Urinary bladder (tissue), 4 donors: ENCODE measurements at regions not wholly inside any gene's neighbourhood (a gene's known extent, or its start where the extent isn't known, plus 50 kb on each side); places are given as distances from the start of the nearest gene placed in this dataset. TPM values are rescaled to one million over a fixed set of nuclear protein-coding genes. Genes with fewer than 3 reads are reported as not detected.

Experiments
- DNase-seq: peaks from one replicate; pipeline ENCODE4 v3.0.0-alpha.2; 2015; ENCODE audit errors: extremely low spot score
- H3K27ac ChIP-seq: one replicate; pipeline ENCODE4 v1.5.1; 2013; ENCODE audit warnings: low read depth, mild to moderate bottlenecking, moderate library complexity
- H3K36me3 ChIP-seq: one replicate; pipeline ENCODE4 v1.6.1; 2013; ENCODE audit warnings: mild to moderate bottlenecking, moderate library complexity; ENCODE audit not compliant: insufficient read depth
- H3K4me1 ChIP-seq: one replicate; pipeline ENCODE4 v1.6.1; 2013; ENCODE audit warnings: mild to moderate bottlenecking, moderate library complexity; ENCODE audit not compliant: insufficient read depth
- H3K4me3 ChIP-seq: one replicate; pipeline ENCODE4 v1.5.1; 2013; ENCODE audit warnings: low read depth, low read length
- WGBS: extraction: QIAGEN DNeasy Blood & Tissue Kit; methylation state at CpG from one replicate; pipeline ENCODE4 v1.1.7; 2013; 5-methylcytosine and 5-hydroxymethylcytosine counted together
- small RNA-seq: library from RNA; depleted of rRNA; stranded (forward); fragments of <200 nt; gene quantifications from one replicate; pipeline ENCODE3, GENCODE V24; 2014
- donor health status: healthy with polysubstance abuse.
- donor health status: healthy.

GRCh38 chr6:165722022-165722421 lies 59.0 kb upstream of the PDE10A start:
- H3K27ac ChIP-seq, result no peak overlapping the region
- 34% methylated on average over 4 of the region's 4 CpGs for WGBS
- H3K36me3 ChIP-seq, result no peaks in the 10 kb centered on the region
- no peak overlapping the region for H3K4me3 ChIP-seq
- DNase-seq, result no peak
- H3K4me1 ChIP-seq, result no peaks in the 10 kb centered on the region

GRCh38 chr6:165721356-165721755 lies 58.3 kb upstream of the PDE10A start:
- Histone ChIP-seq H3K27ac (no peak overlapping the region), H3K4me1 (no peaks in the 10 kb centered on the region), H3K36me3 (no peaks in the 10 kb centered on the region), H3K4me3 (no peak overlapping the region)
- 38% methylated on average over 3 of the region's 3 CpGs for WGBS
- no peak for DNase-seq

- Histone ChIP-seq H3K4me3 (no peak overlapping the region), H3K4me1 (no peaks in the 10 kb centered on the region), H3K27ac (no peak overlapping the region), H3K36me3 (no peaks in the 10 kb centered on the region)
- WGBS, result 23% methylated on average over 4 of the region's 4 CpGs
- DNase-seq, result no peak
These were observed 55.5 kb upstream of the PDE10A start for GRCh38 chr6:165718491-165718891.

- no peaks in the 10 kb centered on the region for H3K4me1 ChIP-seq
- H3K36me3 ChIP-seq, result no peaks in the 10 kb centered on the region
- 26% methylated on average over 5 of the region's 5 CpGs for WGBS
- no peak overlapping the region for H3K4me3 ChIP-seq
- DNase-seq, result no peak
- H3K27ac ChIP-seq, result no peak overlapping the region
These were observed 54.9 kb upstream of the PDE10A start for GRCh38 chr6:165717732-165718465.

- Histone ChIP-seq H3K4me1 (no peaks in the 10 kb centered on the region), H3K4me3 (no peak overlapping the region), H3K27ac (no peak overlapping the region), H3K36me3 (no peaks in the 10 kb centered on the region)
- DNase-seq, result no peak
- 89% methylated on average over 4 of the region's 4 CpGs for WGBS
These were observed 53.8 kb upstream of the PDE10A start for GRCh38 chr6:165716886-165717285.

GRCh38 chr6:165715428-165715827 lies 52.4 kb upstream of the PDE10A start:
- Histone ChIP-seq H3K4me1 (no peaks in the 10 kb centered on the region), H3K27ac (no peak overlapping the region), H3K36me3 (no peaks in the 10 kb centered on the region), H3K4me3 (no peak overlapping the region)
- no peak for DNase-seq
- WGBS, result 89% methylated on average over 11 of the region's 11 CpGs

- DNase-seq, result no peak
- WGBS, result 93% methylated on average over 18 of the region's 18 CpGs
- Histone ChIP-seq H3K27ac (no peak overlapping the region), H3K4me1 (no peaks in the 10 kb centered on the region), H3K4me3 (no peak overlapping the region), H3K36me3 (no peaks in the 10 kb centered on the region)
These were observed 51.9 kb upstream of the PDE10A start for GRCh38 chr6:165714907-165715306.

- Histone ChIP-seq H3K36me3 (no peaks in the 10 kb centered on the region), H3K4me1 (no peaks in the 10 kb centered on the region), H3K27ac (no peak overlapping the region), H3K4me3 (no peak overlapping the region)
- WGBS, result 86% methylated on average over 12 of the region's 12 CpGs
- no peak for DNase-seq
These were observed 50.9 kb upstream of the PDE10A start for GRCh38 chr6:165713845-165714466.

Small RNAs in the stretch of these regions (small RNA-seq; reads per million reads assigned to genes)
- not detected for gene RNU6-730P
